IPS-NIHi11 (cell line): ENCODE measurements at regions not wholly inside any gene's neighbourhood (a gene's known extent, or its start where the extent isn't known, plus 50 kb on each side); places are given as distances from the start of the nearest gene placed in this dataset.
"Not testable (repeated sequence)": the region's sequence is repeated elsewhere in the genome, so short reads cannot be mapped to it uniquely, and the experiment has no call there.

Source experiments
- DNase-seq: peaks from one replicate; pipeline ENCODE4 v3.0.0; 2012; ENCODE audit warnings: mixed read lengths, low spot score

- no peak for DNase-seq
Observed at GRCh38 chr17:14547016-14547415, 246.1 kb downstream of the HS3ST3B1 start.

- no peak for DNase-seq
Observed at GRCh38 chr17:14545156-14545906, 244.4 kb downstream of the HS3ST3B1 start.

GRCh38 chr17:14541714-14542113 is 240.8 kb downstream of the HS3ST3B1 start:
- DNase-seq: no peak

GRCh38 chr17:14539801-14540200 is 238.9 kb downstream of the HS3ST3B1 start:
- no peak for DNase-seq

GRCh38 chr17:14532242-14532641 is 231.4 kb downstream of the HS3ST3B1 start:
- not testable (repeated sequence) for DNase-seq

- DNase-seq: peak; percentile 58
Observed at GRCh38 chr17:14525551-14526455, 224.9 kb downstream of the HS3ST3B1 start.

GRCh38 chr17:14522795-14523387 is 222.0 kb downstream of the HS3ST3B1 start:
- no peak for DNase-seq

- not testable (repeated sequence) for DNase-seq
Observed at GRCh38 chr17:14518919-14519318, 218.0 kb downstream of the HS3ST3B1 start.

GRCh38 chr17:14514973-14515372 is 214.1 kb downstream of the HS3ST3B1 start:
- no peak for DNase-seq

- peak; percentile 23 for DNase-seq
Observed at GRCh38 chr17:14513835-14514234, 213.0 kb downstream of the HS3ST3B1 start.

- DNase-seq: no peak
Observed at GRCh38 chr17:14510136-14510535, 209.3 kb downstream of the HS3ST3B1 start.

- no peak for DNase-seq
Observed at GRCh38 chr17:14508156-14508555, 207.3 kb downstream of the HS3ST3B1 start.

- no peak for DNase-seq
Observed at GRCh38 chr17:14506364-14506763, 205.5 kb downstream of the HS3ST3B1 start.

- DNase-seq: no peak
Observed at GRCh38 chr17:14505606-14506005, 204.7 kb downstream of the HS3ST3B1 start.

- DNase-seq: no peak
Observed at GRCh38 chr17:14499976-14500375, 199.1 kb downstream of the HS3ST3B1 start.

- no peak for DNase-seq
Observed at GRCh38 chr17:14498812-14499211, 197.9 kb downstream of the HS3ST3B1 start.

- no peak for DNase-seq
Observed at GRCh38 chr17:14494161-14494560, 193.3 kb downstream of the HS3ST3B1 start.

- DNase-seq: no peak
Observed at GRCh38 chr17:14489986-14490385, 189.1 kb downstream of the HS3ST3B1 start.

GRCh38 chr17:14488958-14489550 is 188.2 kb downstream of the HS3ST3B1 start:
- DNase-seq: no peak

- DNase-seq: no peak
Observed at GRCh38 chr17:14487068-14487467, 186.2 kb downstream of the HS3ST3B1 start.

GRCh38 chr17:14482715-14483114 is 181.8 kb downstream of the HS3ST3B1 start:
- no peak for DNase-seq

GRCh38 chr17:14481664-14482063 is 180.8 kb downstream of the HS3ST3B1 start:
- DNase-seq: no peak
